Panc1 (cell line): ENCODE measurements at regions not wholly inside any gene's neighbourhood (a gene's known extent, or its start where the extent isn't known, plus 50 kb on each side); places are given as distances from the start of the nearest gene placed in this dataset.

Experiments used
- ATAC-seq: fragments of 200-7000 bp; cut with Tn5 transposase; 2 replicates; pipeline ENCODE4 v1.9.1; 2020; ENCODE audit warnings: mild to moderate bottlenecking, moderate library complexity
- BruUV-seq: library from RNA; stranded (reverse); fragments of 400-500 nt; replicated peaks from 2 replicates; lab custom pipeline; 2021; lab: Mats Ljungman, UMichigan
- CTCF ChIA-PET: fragments of 300-600 bp; sonication (Branson Sonifier 250); formaldehyde crosslinking; loops from one replicate; lab custom pipeline; 2022; ENCODE audit warnings: antibody characterized with exemption; lab: Charles Lee
- POLR2A ChIA-PET: fragments of 300-600 bp; sonication (Branson Sonifier 250); formaldehyde crosslinking; loops from one replicate; lab custom pipeline; 2022; ENCODE audit warnings: antibody characterized with exemption; lab: Charles Lee
- DNase-seq: peaks from one replicate; pipeline ENCODE4 v3.0.0-alpha.2; 2010; ENCODE audit warnings: low read depth, low spot score
- H3K27ac ChIP-seq: 2 replicates; pipeline ENCODE4 v1.5.1; 2011; ENCODE audit warnings: mild to moderate bottlenecking, low read length, inconsistent platforms
- H3K27me3 ChIP-seq: fragments of 200-500 bp; sonication (Bioruptor generic); 2 replicates; pipeline ENCODE4 v1.6.0; 2014; ENCODE audit warnings: low read length, inconsistent platforms; ENCODE audit not compliant: control insufficient read depth, insufficient read depth
- H3K36me3 ChIP-seq: fragments of 200-500 bp; sonication (Bioruptor generic); 2 replicates; pipeline ENCODE4 v1.5.1; 2014; ENCODE audit warnings: inconsistent platforms, mild to moderate bottlenecking, low read length, moderate library complexity; ENCODE audit not compliant: control insufficient read depth, insufficient read depth
- H3K4me1 ChIP-seq: 2 replicates; pipeline ENCODE4 v1.5.1; 2011; ENCODE audit warnings: inconsistent platforms, mild to moderate bottlenecking, low read length, moderate library complexity; ENCODE audit not compliant: control insufficient read depth, insufficient read depth
- H3K4me3 ChIP-seq, 2 experiments: 2 replicates each; pipeline ENCODE4 v1.5.1; 2011 to 2012; ENCODE audit warnings: low read depth in 2 of 2, low read length in 2 of 2, mild to moderate bottlenecking in 2 of 2, inconsistent platforms in 1 of 2, moderate library complexity in 1 of 2
- H3K9me3 ChIP-seq: fragments of 200-500 bp; sonication (Bioruptor generic); 2 replicates; pipeline ENCODE4 v1.5.1; 2014; ENCODE audit warnings: low read depth, mild to moderate bottlenecking, inconsistent platforms, low read length, moderate library complexity; ENCODE audit not compliant: control insufficient read depth, insufficient read depth
- POLR2AphosphoS5 ChIP-seq: IDR thresholded peaks from 2 replicates; pipeline ENCODE4 v1.6.1; 2012; ENCODE audit warnings: mild to moderate bottlenecking, low read depth, low read length, moderate library complexity
- SIN3A ChIP-seq: IDR thresholded peaks from 2 replicates; pipeline ENCODE4 v1.6.1; 2012; ENCODE audit warnings: low read depth, mild to moderate bottlenecking, low read length, moderate library complexity, borderline replicate concordance; ENCODE audit not compliant: insufficient read depth
- TCF7L2 ChIP-seq: IDR thresholded peaks from 2 replicates; pipeline ENCODE4 v1.6.1; 2011; ENCODE audit warnings: mild to moderate bottlenecking, low read depth, low read length, inconsistent platforms
- in situ Hi-C: cut with HindIII; loops from 2 replicates; pipeline ENCODE4 v1.10.0; 2016; ENCODE audit warnings: low sequenced_read_pairs, low pct_unique_long_range_greater_than_20kb
- intact Hi-C: fragments of 100-400 bp; cut with micrococcal nuclease; formaldehyde crosslinking; loops from one replicate; pipeline ENCODE4 v1.10.0; 2022; ENCODE audit not compliant: unreplicated experiment
- TF ChIP-seq, protein P1 (sequence below): fragments of 450-650 bp; IDR thresholded peaks from 2 replicates; pipeline ENCODE4 v1.5.1; 2017; ENCODE audit warnings: mild to moderate bottlenecking
- TF ChIP-seq, protein P2 (sequence below), 2 experiments: IDR thresholded peaks; 2 replicates each; pipeline ENCODE4 v1.6.1; 2011 to 2012; ENCODE audit warnings: low read depth in 2 of 2, control low read depth in 1 of 2, low read length in 1 of 2, mild to moderate bottlenecking in 1 of 2, moderate library complexity in 1 of 2; ENCODE audit not compliant: insufficient read depth in 1 of 2

GRCh38 chr6:97901531-97901930 lies 618.5 kb upstream of the MMS22L start:
- H3K27ac ChIP-seq, result no peak overlapping the region
- DNase-seq (no peak), ATAC-seq (no peak)
- intact Hi-C loops, result no loop called here
- H3K36me3 ChIP-seq, result no peaks in the 10 kb centered on the region
- ChIA-PET POLR2A (no interaction called here), CTCF (no interaction called here)
- H3K4me3 ChIP-seq, result no peak overlapping the region
- H3K27me3 ChIP-seq, result no peaks in the 10 kb centered on the region
- TF ChIP-seq, protein P1, sequence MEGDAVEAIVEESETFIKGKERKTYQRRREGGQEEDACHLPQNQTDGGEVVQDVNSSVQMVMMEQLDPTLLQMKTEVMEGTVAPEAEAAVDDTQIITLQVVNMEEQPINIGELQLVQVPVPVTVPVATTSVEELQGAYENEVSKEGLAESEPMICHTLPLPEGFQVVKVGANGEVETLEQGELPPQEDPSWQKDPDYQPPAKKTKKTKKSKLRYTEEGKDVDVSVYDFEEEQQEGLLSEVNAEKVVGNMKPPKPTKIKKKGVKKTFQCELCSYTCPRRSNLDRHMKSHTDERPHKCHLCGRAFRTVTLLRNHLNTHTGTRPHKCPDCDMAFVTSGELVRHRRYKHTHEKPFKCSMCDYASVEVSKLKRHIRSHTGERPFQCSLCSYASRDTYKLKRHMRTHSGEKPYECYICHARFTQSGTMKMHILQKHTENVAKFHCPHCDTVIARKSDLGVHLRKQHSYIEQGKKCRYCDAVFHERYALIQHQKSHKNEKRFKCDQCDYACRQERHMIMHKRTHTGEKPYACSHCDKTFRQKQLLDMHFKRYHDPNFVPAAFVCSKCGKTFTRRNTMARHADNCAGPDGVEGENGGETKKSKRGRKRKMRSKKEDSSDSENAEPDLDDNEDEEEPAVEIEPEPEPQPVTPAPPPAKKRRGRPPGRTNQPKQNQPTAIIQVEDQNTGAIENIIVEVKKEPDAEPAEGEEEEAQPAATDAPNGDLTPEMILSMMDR, result no peak
- TF ChIP-seq POLR2AphosphoS5 (no peak), TCF7L2 (no peak), SIN3A (no peak)
- TF ChIP-seq, protein P2, sequence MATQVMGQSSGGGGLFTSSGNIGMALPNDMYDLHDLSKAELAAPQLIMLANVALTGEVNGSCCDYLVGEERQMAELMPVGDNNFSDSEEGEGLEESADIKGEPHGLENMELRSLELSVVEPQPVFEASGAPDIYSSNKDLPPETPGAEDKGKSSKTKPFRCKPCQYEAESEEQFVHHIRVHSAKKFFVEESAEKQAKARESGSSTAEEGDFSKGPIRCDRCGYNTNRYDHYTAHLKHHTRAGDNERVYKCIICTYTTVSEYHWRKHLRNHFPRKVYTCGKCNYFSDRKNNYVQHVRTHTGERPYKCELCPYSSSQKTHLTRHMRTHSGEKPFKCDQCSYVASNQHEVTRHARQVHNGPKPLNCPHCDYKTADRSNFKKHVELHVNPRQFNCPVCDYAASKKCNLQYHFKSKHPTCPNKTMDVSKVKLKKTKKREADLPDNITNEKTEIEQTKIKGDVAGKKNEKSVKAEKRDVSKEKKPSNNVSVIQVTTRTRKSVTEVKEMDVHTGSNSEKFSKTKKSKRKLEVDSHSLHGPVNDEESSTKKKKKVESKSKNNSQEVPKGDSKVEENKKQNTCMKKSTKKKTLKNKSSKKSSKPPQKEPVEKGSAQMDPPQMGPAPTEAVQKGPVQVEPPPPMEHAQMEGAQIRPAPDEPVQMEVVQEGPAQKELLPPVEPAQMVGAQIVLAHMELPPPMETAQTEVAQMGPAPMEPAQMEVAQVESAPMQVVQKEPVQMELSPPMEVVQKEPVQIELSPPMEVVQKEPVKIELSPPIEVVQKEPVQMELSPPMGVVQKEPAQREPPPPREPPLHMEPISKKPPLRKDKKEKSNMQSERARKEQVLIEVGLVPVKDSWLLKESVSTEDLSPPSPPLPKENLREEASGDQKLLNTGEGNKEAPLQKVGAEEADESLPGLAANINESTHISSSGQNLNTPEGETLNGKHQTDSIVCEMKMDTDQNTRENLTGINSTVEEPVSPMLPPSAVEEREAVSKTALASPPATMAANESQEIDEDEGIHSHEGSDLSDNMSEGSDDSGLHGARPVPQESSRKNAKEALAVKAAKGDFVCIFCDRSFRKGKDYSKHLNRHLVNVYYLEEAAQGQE (IDR thresholded peaks at IDR 0.05; ENCODE audit: insufficient read depth in 1 of 2, low read depth in 2 of 2, low read length in 1 of 2), result no peak
- no peaks in the 10 kb centered on the region for H3K9me3 ChIP-seq
- no peaks in the 10 kb centered on the region for H3K4me1 ChIP-seq
- in situ Hi-C loops, result no loop called here
- no TSS peak for BruUV-seq

- CTCF ChIA-PET, result no interaction called here
- Histone ChIP-seq H3K4me1 (no peaks in the 10 kb centered on the region), H3K9me3 (no peaks in the 10 kb centered on the region; the same call in 1 of the 2 replicates), H3K4me3 (no peak overlapping the region), H3K36me3 (no peaks in the 10 kb centered on the region), H3K27me3 (no peaks in the 10 kb centered on the region), H3K27ac (no peak overlapping the region)
- no peak for DNase-seq
- intact Hi-C loops (no loop called here), in situ Hi-C loops (no loop called here)
- TF ChIP-seq, protein P1, result no peak
- TF ChIP-seq, protein P2 (IDR thresholded peaks at IDR 0.05; ENCODE audit: insufficient read depth in 1 of 2, low read depth in 2 of 2, low read length in 1 of 2), result no peak
- no peak for TF ChIP-seq SIN3A
- no peak for TF ChIP-seq POLR2AphosphoS5
- TF ChIP-seq TCF7L2, result no peak
- BruUV-seq, result no TSS peak
- no peak for ATAC-seq
- POLR2A ChIA-PET, result no interaction called here
Observed at GRCh38 chr6:97909380-97909779, 626.4 kb upstream of the MMS22L start.
